ENCODE measurements at regions not wholly inside any gene's neighbourhood (a gene's known extent, or its start where the extent isn't known, plus 50 kb on each side); places are given as distances from the start of the nearest gene placed in this dataset.

GRCh38 chr22:49606562-49607290 lies 220.9 kb downstream of the BRD1 start:
- TF ChIP-seq CTCF (conservative IDR thresholded peaks at IDR 0.05; ENCODE audit: low read depth in 2 of 2): no peak
- TF ChIP-seq POLR2AphosphoS5 (IDR thresholded peaks at IDR 0.05; ENCODE audit: low read depth): no peak
- TF ChIP-seq REST (IDR thresholded peaks at IDR 0.05; ENCODE audit: unreplicated experiment): no peak
- no peak for TF ChIP-seq EZH2 (IDR thresholded peaks at IDR 0.05; ENCODE audit: low read depth, unreplicated experiment)
- no peak for TF ChIP-seq EZH2phosphoT487 (IDR thresholded peaks at IDR 0.05; ENCODE audit: unreplicated experiment)
- no peak for TF ChIP-seq JUNB (IDR thresholded peaks at IDR 0.05; ENCODE audit: unreplicated experiment)
- TF ChIP-seq STAT1 (IDR thresholded peaks at IDR 0.05; ENCODE audit: unreplicated experiment): no peak
- no peak for TF ChIP-seq ZNF114 (CRISPR knock-in tag; IDR thresholded peaks at IDR 0.05)

Measured in GM23338 (cell line).